K562 (cell line): ENCODE measurements at regions not wholly inside any gene's neighbourhood (a gene's known extent, or its start where the extent isn't known, plus 50 kb on each side); places are given as distances from the start of the nearest gene placed in this dataset.

ENCODE experiments used
- ATAC-seq: fragments of 200-7000 bp; cut with Tn5 transposase; 3 replicates; pipeline ENCODE4 v1.9.1; 2020; ENCODE audit warnings: moderate library complexity
- BruUV-seq: library from RNA; stranded (reverse); fragments of 400-500 nt; replicated peaks from 2 replicates; lab custom pipeline; 2021; lab: Mats Ljungman, UMichigan
- CTCF ChIA-PET: fragments of 300-600 bp; formaldehyde crosslinking; extraction: SDS; loops from one replicate; lab custom pipeline; 2021; ENCODE audit warnings: low intra/inter-chr PET ratio; lab: Yijun Ruan, JAX
- POLR2A ChIA-PET: fragments of 300-600, 350-650 bp; sonication (Branson Sonifier 250); formaldehyde crosslinking; extraction: SDS; loops from one replicate; lab custom pipeline; 2021; ENCODE audit warnings: antibody characterized with exemption, inconsistent platforms; lab: Yijun Ruan, JAX
- DNase-seq, 4 experiments: peaks; one replicate each; pipeline versions ENCODE4 v3.0.0 to v3.0.0-alpha.2; 2011 to 2018; ENCODE audit warnings: low spot score in 3 of 4, mixed read lengths in 3 of 4; ENCODE audit errors: extremely low read depth in 1 of 4
- FAIRE-seq: peaks from 2 replicates; lab custom pipeline; 2011; peaks lifted over from hg19 to GRCh38; lab: Jason Lieb, UNC
- H2AFZ ChIP-seq: 2 replicates; pipeline ENCODE4 v1.6.0; 2011; ENCODE audit warnings: low read depth, low read length, control low read depth, inconsistent platforms
- H3K27ac ChIP-seq: fragments of 200-600 bp; 3 replicates; pipeline ENCODE4 v1.8.0; 2011; ENCODE audit warnings: low read depth, mild to moderate bottlenecking, control low read depth, inconsistent platforms, low read length, moderate library complexity, mixed read lengths; ENCODE audit errors: extremely low read depth
- H3K27me3 ChIP-seq, 2 experiments: fragments of 300-600 bp in 1 of 2; 2 replicates in 1 of 2; 3 replicates in 1 of 2; pipeline versions ENCODE4 v1.6.0 to v1.8.0; 2011; ENCODE audit warnings: inconsistent platforms in 2 of 2, low read length in 2 of 2, mild to moderate bottlenecking in 1 of 2, mixed read lengths in 1 of 2, moderate library complexity in 1 of 2; ENCODE audit not compliant: control insufficient read depth in 2 of 2, insufficient read depth in 2 of 2
- H3K36me3 ChIP-seq: fragments of 300-600 bp; 3 replicates; pipeline ENCODE4 v1.8.0; 2011; ENCODE audit warnings: mild to moderate bottlenecking, low read length, inconsistent platforms; ENCODE audit not compliant: control insufficient read depth, insufficient read depth
- H3K4me1 ChIP-seq, 2 experiments: fragments of 200-600 bp in 1 of 2; replicated peaks in 1 of 2; 2 replicates in 1 of 2; 3 replicates in 1 of 2; pipeline versions ENCODE4 v1.5.1 to v1.8.0; 2011; ENCODE audit warnings: inconsistent platforms in 2 of 2, low read length in 2 of 2, mild to moderate bottlenecking in 1 of 2, mixed read lengths in 1 of 2, moderate library complexity in 1 of 2; ENCODE audit not compliant: control insufficient read depth in 2 of 2, insufficient read depth in 2 of 2
- H3K4me2 ChIP-seq: 2 replicates; pipeline ENCODE4 v1.6.1; 2011; ENCODE audit warnings: low read length, control low read depth, inconsistent platforms, mixed read lengths; ENCODE audit not compliant: insufficient read depth
- H3K4me3 ChIP-seq: fragments of 200-600 bp; sonication (generic), shearing (Covaris generic); 2 replicates; pipeline ENCODE4 v1.5.1; 2016; ENCODE audit warnings: control low read depth, inconsistent platforms
- H3K79me2 ChIP-seq: fragments of 200-600 bp; 3 replicates; pipeline ENCODE4 v1.8.0; 2011; ENCODE audit warnings: low read length, inconsistent platforms; ENCODE audit not compliant: control insufficient read depth, insufficient read depth
- H3K9ac ChIP-seq, 2 experiments: 2 replicates each; pipeline versions ENCODE4 v1.6.0 to v1.6.1; 2011; ENCODE audit warnings: low read depth in 2 of 2, low read length in 2 of 2, control low read depth in 1 of 2, inconsistent platforms in 1 of 2, mild to moderate bottlenecking in 1 of 2, mixed read lengths in 1 of 2; ENCODE audit not compliant: insufficient read depth in 1 of 2
- H3K9me1 ChIP-seq: one replicate; pipeline ENCODE4 v1.6.0; 2011; ENCODE audit warnings: inconsistent platforms, mild to moderate bottlenecking, low read length, moderate library complexity; ENCODE audit not compliant: control insufficient read depth, insufficient read depth
- H3K9me3 ChIP-seq: replicated peaks from 2 replicates; pipeline ENCODE4 v1.5.1; 2011; ENCODE audit warnings: low read depth, low read length, inconsistent platforms; ENCODE audit not compliant: control insufficient read depth, insufficient read depth
- H4K20me1 ChIP-seq: replicated peaks from 2 replicates; pipeline ENCODE4 v1.6.1; 2011; ENCODE audit warnings: low read length, inconsistent platforms, mixed read lengths; ENCODE audit not compliant: control insufficient read depth, insufficient read depth
- CBX1 ChIP-seq: sonication (generic); IDR thresholded peaks from 2 replicates; pipeline ENCODE4 v1.6.1; 2016; ENCODE audit warnings: antibody characterized with exemption, low read depth, mild to moderate bottlenecking
- E2F4 ChIP-seq: sonication (generic); formaldehyde crosslinking; IDR thresholded peaks from 2 replicates; pipeline ENCODE4 v1.8.0; 2022; ENCODE audit warnings: mild to moderate bottlenecking, low read depth, missing genetic modification reagents
- IRF9 ChIP-seq: fragments of 450-650 bp; IDR thresholded peaks from 2 replicates; pipeline ENCODE4 v1.6.1; 2016; ENCODE audit warnings: missing biosample characterization, missing genetic modification characterization
- NCOA4 ChIP-seq: fragments of 450-650 bp; IDR thresholded peaks from 2 replicates; pipeline ENCODE4 v1.6.1; 2018; ENCODE audit warnings: mild to moderate bottlenecking; ENCODE audit not compliant: partially characterized antibody
- PCBP2 ChIP-seq: fragments of 200-400 bp; formaldehyde crosslinking; IDR thresholded peaks from 2 replicates; pipeline ENCODE4 v1.6.1; 2018; ENCODE audit warnings: low read length, low read depth, mild to moderate bottlenecking, moderate library complexity; ENCODE audit not compliant: poor library complexity, severe bottlenecking
- RCOR1 ChIP-seq, 2 experiments: IDR thresholded peaks; 2 replicates each; pipeline ENCODE4 v1.6.1; 2012; ENCODE audit warnings: low read depth in 2 of 2, low read length in 2 of 2, borderline replicate concordance in 1 of 2, improper control_type of control experiment in 1 of 2
- XRCC5 ChIP-seq: fragments of 200-400 bp; formaldehyde crosslinking; IDR thresholded peaks from 2 replicates; pipeline ENCODE4 v1.6.1; 2017; ENCODE audit warnings: low read depth, mild to moderate bottlenecking, low read length
- ZC3H4 ChIP-seq: sonication (generic); formaldehyde crosslinking; IDR thresholded peaks from 2 replicates; pipeline ENCODE4 v1.9.0; 2021; ENCODE audit warnings: missing genetic modification reagents, borderline replicate concordance
- ZNF280B ChIP-seq: fragments of 250-450 bp; sonication (Bioruptor Pico); IDR thresholded peaks from 2 replicates; pipeline ENCODE4 v1.5.1; 2021; ENCODE audit warnings: mild to moderate bottlenecking
- ZNF444 ChIP-seq: fragments of 250-450 bp; sonication (Bioruptor Pico); IDR thresholded peaks from 2 replicates; pipeline ENCODE4 v1.4.0; 2020; ENCODE audit warnings: mild to moderate bottlenecking, moderate library complexity
- WGBS: fragments of 100-300 bp; shearing (Covaris generic); methylation state at CpG from one replicate; pipeline ENCODE4 v1.1.6; 2016; ENCODE audit warnings: low coverage, mixed read lengths; ENCODE audit not compliant: insufficient coverage; ENCODE audit errors: missing lambda C conversion rate; 5-methylcytosine and 5-hydroxymethylcytosine counted together
- in situ Hi-C: fragments of 300-500 bp; cut with MboI; formaldehyde crosslinking; loops from 4 replicates; pipeline ENCODE4 v1.15.0; 2018; ENCODE audit warnings: inconsistent platforms, mixed read lengths
- intact Hi-C: fragments of 100-400 bp; cut with micrococcal nuclease; formaldehyde crosslinking; loops from 2 replicates; pipeline ENCODE4 v1.14.2; 2022

GRCh38 chr3:174495928-174496327 lies 363.2 kb upstream of the NAALADL2 start:
- ChIA-PET CTCF (no interaction called here), POLR2A (no interaction called here)
- no peaks in the 10 kb centered on the region for H3K27me3 ChIP-seq
- H3K4me1 ChIP-seq = no peaks in the 10 kb centered on the region
- H3K27ac ChIP-seq = no peak overlapping the region
- intact Hi-C loops (no loop called here), in situ Hi-C loops (no loop called here)
- no peak overlapping the region for H3K9ac ChIP-seq
- no peaks in the 10 kb centered on the region for H3K79me2 ChIP-seq
- no peak for FAIRE-seq
- no peak overlapping the region for H2AFZ ChIP-seq
- H3K36me3 ChIP-seq = no peaks in the 10 kb centered on the region
- H3K9me1 ChIP-seq = no peaks in the 10 kb centered on the region
- H3K4me2 ChIP-seq = no peak overlapping the region
- no peaks in the 10 kb centered on the region; the same call in 1 of the 2 replicates for H3K9me3 ChIP-seq
- no peak for TF ChIP-seq IRF9 (tag)
- TF ChIP-seq ZNF444 (CRISPR knock-in tag) = no peak
- TF ChIP-seq RCOR1 (IDR thresholded peaks at IDR 0.05; ENCODE audit: borderline replicate concordance in 1 of 2, low read depth in 2 of 2, low read length in 2 of 2) = no peak
- no peak for TF ChIP-seq E2F4
- no peak for TF ChIP-seq ZC3H4 (CRISPR knock-in tag)
- no peak for TF ChIP-seq ZNF280B (CRISPR knock-in tag)
- no peak for TF ChIP-seq NCOA4
- TF ChIP-seq PCBP2 = no peak
- TF ChIP-seq CBX1 = no peak
- no peak for TF ChIP-seq XRCC5
- TF ChIP-seq, all 486 proteins: peak for 0
- BruUV-seq = no TSS peak
- ATAC-seq (no peak), DNase-seq (no peak)
- 0% methylated on average over 1 of the region's 1 CpG for WGBS
- Histone ChIP-seq H3K4me3 (no peak overlapping the region), H4K20me1 (no peaks in the 10 kb centered on the region)
